Activated T-cell treated with anti-CD3 and anti-CD28 coated beads, Interleukin-2, amount 50 U/mL, for 24 hours (primary cell): ENCODE measurements at regions not wholly inside any gene's neighbourhood (a gene's known extent, or its start where the extent isn't known, plus 50 kb on each side); places are given as distances from the start of the nearest gene placed in this dataset.

Source experiments
- DNase-seq: peaks from one replicate; pipeline ENCODE4 v3.0.0-alpha.2; 2020
- H3K27ac Mint-ChIP-seq: 2 replicates; pipeline ENCODE4 v1.8.0; 2020; ENCODE audit warnings: mild to moderate bottlenecking, mixed read lengths
- H3K27me3 Mint-ChIP-seq: 2 replicates; pipeline ENCODE4 v1.8.0; 2020; ENCODE audit warnings: mixed read lengths
- H3K36me3 Mint-ChIP-seq: 2 replicates; pipeline ENCODE4 v1.8.0; 2020; ENCODE audit warnings: low read depth, mixed read lengths
- H3K4me1 Mint-ChIP-seq: 2 replicates; pipeline ENCODE4 v1.8.0; 2020; ENCODE audit warnings: low read depth, mixed read lengths
- H3K4me3 Mint-ChIP-seq: 2 replicates; pipeline ENCODE4 v1.8.0; 2020; ENCODE audit warnings: mild to moderate bottlenecking, moderate library complexity, mixed read lengths
- H3K9me3 Mint-ChIP-seq: 2 replicates; pipeline ENCODE4 v1.8.0; 2020; ENCODE audit warnings: mixed read lengths

DNA sequence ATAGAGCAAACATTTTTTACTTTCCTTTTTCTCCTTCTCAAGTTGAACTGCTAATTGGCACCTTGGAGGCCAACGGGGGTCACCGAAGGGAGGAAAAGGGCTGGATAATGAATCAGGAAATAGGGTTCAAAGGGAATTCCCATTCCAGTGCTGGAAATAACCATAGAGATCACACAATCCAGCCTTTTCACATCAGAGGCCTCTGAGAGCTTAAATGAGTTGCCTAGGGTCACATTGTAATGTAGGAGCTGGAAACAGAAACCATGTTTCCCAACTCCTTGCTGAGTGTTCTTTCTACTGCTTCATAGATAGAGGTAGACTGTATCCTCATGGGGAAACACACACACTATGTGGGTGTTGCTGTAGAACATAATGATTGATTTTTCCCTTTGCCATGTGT lies 60.6 kb upstream of the DDHD1 start:
- Mint-ChIP-seq H3K36me3 (no peaks in the 10 kb centered on the region), H3K4me1 (peaks cover 10% of the 10 kb centered on the region), H3K27me3 (no peaks in the 10 kb centered on the region), H3K4me3 (no peak overlapping the region), H3K27ac (no peak overlapping the region), H3K9me3 (no peaks in the 10 kb centered on the region)
- no peak for DNase-seq

DNA sequence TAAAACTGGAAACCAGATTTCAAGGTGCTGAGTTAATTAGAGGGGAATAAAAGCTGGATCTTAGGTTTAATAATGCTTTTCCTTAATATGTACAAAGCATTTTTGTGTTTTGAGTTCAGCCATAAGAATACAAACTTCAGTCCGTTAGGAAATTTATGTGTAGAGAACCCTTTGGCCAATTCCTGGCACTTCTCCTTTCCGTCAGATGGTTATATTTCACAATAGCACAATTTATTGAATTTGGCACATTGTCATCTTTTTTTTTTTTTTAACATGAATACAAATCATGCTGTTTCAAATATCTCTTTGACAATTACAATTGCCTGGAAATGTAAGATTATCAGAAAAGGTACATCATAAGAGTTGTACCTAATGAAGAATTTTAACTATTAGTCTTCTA lies 56.2 kb upstream of the DDHD1 start:
- H3K4me3 Mint-ChIP-seq = no peak overlapping the region
- no peaks in the 10 kb centered on the region for H3K36me3 Mint-ChIP-seq
- peaks cover 3% of the 10 kb centered on the region for H3K9me3 Mint-ChIP-seq
- no peak for DNase-seq
- H3K4me1 Mint-ChIP-seq = no peaks in the 10 kb centered on the region
- no peaks in the 10 kb centered on the region for H3K27me3 Mint-ChIP-seq
- H3K27ac Mint-ChIP-seq = no peak overlapping the region
